H1 (cell line): ENCODE measurements at regions not wholly inside any gene's neighbourhood (a gene's known extent, or its start where the extent isn't known, plus 50 kb on each side); places are given as distances from the start of the nearest gene placed in this dataset.

Source experiments
- CTCF ChIA-PET: fragments of 300-600 bp; sonication (Branson Sonifier 250); formaldehyde crosslinking; loops from one replicate; lab custom pipeline; 2021; ENCODE audit not compliant: partially characterized antibody; lab: Charles Lee
- POLR2A ChIA-PET: fragments of 300-600 bp; sonication (Branson Sonifier 250); formaldehyde crosslinking; loops from one replicate; lab custom pipeline; 2021; ENCODE audit warnings: inconsistent platforms; ENCODE audit not compliant: partially characterized antibody; lab: Charles Lee
- DNase-seq, 2 experiments: peaks; one replicate each; pipeline versions ENCODE4 v3.0.0 to v3.0.0-alpha.2; 2010 to 2022; ENCODE audit warnings: low spot score in 2 of 2, low read depth in 1 of 2, mixed read lengths in 1 of 2
- FAIRE-seq: peaks from 2 replicates; lab custom pipeline; 2011; peaks lifted over from hg19 to GRCh38; lab: Jason Lieb, UNC
- H2AFZ ChIP-seq: 2 replicates; pipeline ENCODE4 v1.8.1; 2012; ENCODE audit warnings: low read length, inconsistent platforms
- H2AK5ac ChIP-seq: 2 replicates; pipeline ENCODE4 v1.6.1; 2013; ENCODE audit warnings: low read depth, low read length
- H2BK120ac ChIP-seq: replicated peaks from 2 replicates; pipeline ENCODE3; 2013; ENCODE audit warnings: low read depth, low read length, inconsistent platforms
- H2BK12ac ChIP-seq: 2 replicates; pipeline ENCODE4 v1.6.1; 2013; ENCODE audit warnings: low read depth, low read length
- H2BK15ac ChIP-seq: 2 replicates; pipeline ENCODE4 v1.6.1; 2013; ENCODE audit warnings: low read length
- H2BK20ac ChIP-seq: 2 replicates; pipeline ENCODE4 v1.6.1; 2013; ENCODE audit warnings: low read length
- H2BK5ac ChIP-seq: 2 replicates; pipeline ENCODE4 v1.6.1; 2013; ENCODE audit warnings: low read depth, low read length
- H3K14ac ChIP-seq: 2 replicates; pipeline ENCODE4 v1.6.1; 2013; ENCODE audit warnings: inconsistent platforms; ENCODE audit not compliant: insufficient read length
- H3K18ac ChIP-seq: 2 replicates; pipeline ENCODE4 v1.6.1; 2013; ENCODE audit warnings: low read length; ENCODE audit errors: extremely low read depth
- H3K23ac ChIP-seq: 2 replicates; pipeline ENCODE4 v1.6.1; 2013; ENCODE audit warnings: inconsistent platforms; ENCODE audit not compliant: insufficient read length
- H3K23me2 ChIP-seq: 2 replicates; pipeline ENCODE4 v1.6.1; 2013; ENCODE audit warnings: low read depth, low read length
- H3K27ac ChIP-seq: 2 replicates; pipeline ENCODE4 v1.6.1; 2011; ENCODE audit warnings: low read depth, low read length, inconsistent platforms
- H3K27me3 ChIP-seq, 4 experiments: replicated peaks in 1 of 4; 1 replicate in 1 of 4; 2 replicates in 3 of 4; pipeline versions ENCODE4 v1.6.1 to v1.8.1; 2011 to 2013; ENCODE audit warnings: low read length in 3 of 4, mild to moderate bottlenecking in 3 of 4, inconsistent platforms in 2 of 4, mixed read lengths in 2 of 4, moderate library complexity in 1 of 4; ENCODE audit not compliant: control insufficient read depth in 3 of 4, insufficient read depth in 3 of 4; ENCODE audit errors: extremely low read depth in 1 of 4
- H3K36me3 ChIP-seq, 4 experiments: 2 replicates each; pipeline versions ENCODE4 v1.6.1 to v1.8.1; 2011 to 2013; ENCODE audit warnings: mild to moderate bottlenecking in 4 of 4, low read length in 3 of 4, moderate library complexity in 2 of 4, control low read depth in 1 of 4, inconsistent platforms in 1 of 4; ENCODE audit not compliant: insufficient read depth in 4 of 4, control insufficient read depth in 2 of 4
- H3K4ac ChIP-seq: replicated peaks from 2 replicates; pipeline ENCODE3; 2013; ENCODE audit warnings: low read length, low read depth, mixed read lengths, inconsistent platforms; ENCODE audit not compliant: insufficient read length
- H3K4me1 ChIP-seq, 4 experiments: replicated peaks in 1 of 4; 1 replicate in 1 of 4; 2 replicates in 3 of 4; pipeline versions ENCODE4 v1.6.1 to v1.8.1; 2011 to 2013; ENCODE audit warnings: low read length in 3 of 4, inconsistent platforms in 2 of 4, mixed read lengths in 1 of 4; ENCODE audit not compliant: insufficient read depth in 4 of 4, control insufficient read depth in 3 of 4
- H3K4me2 ChIP-seq, 2 experiments: 2 replicates each; pipeline versions ENCODE4 v1.6.1 to v1.8.1; 2011 to 2013; ENCODE audit warnings: low read depth in 2 of 2, low read length in 2 of 2, control low read depth in 1 of 2, inconsistent platforms in 1 of 2, mild to moderate bottlenecking in 1 of 2; ENCODE audit not compliant: insufficient read depth in 1 of 2
- H3K4me3 ChIP-seq, 4 experiments: fragments of 200-600, 300-600 bp in 1 of 4; sonication (generic), shearing (Covaris generic), sonication (Bioruptor Twin) in 1 of 4; 2 replicates each; pipeline versions ENCODE4 v1.5.1 to v1.8.1; 2011 to 2016; ENCODE audit warnings: low read length in 4 of 4, low read depth in 3 of 4, control low read depth in 2 of 4, inconsistent platforms in 2 of 4, mild to moderate bottlenecking in 2 of 4, mixed read lengths in 1 of 4, moderate library complexity in 1 of 4; ENCODE audit not compliant: insufficient read depth in 2 of 4; ENCODE audit errors: extremely low read depth in 1 of 4
- H3K56ac ChIP-seq: replicated peaks from 2 replicates; pipeline ENCODE3; 2013; ENCODE audit warnings: low read depth, mild to moderate bottlenecking, mixed read lengths, low read length, inconsistent platforms; ENCODE audit not compliant: insufficient read length
- H3K79me1 ChIP-seq: 2 replicates; pipeline ENCODE4 v1.6.1; 2013; ENCODE audit warnings: low read depth, low read length, control low read depth
- H3K79me2 ChIP-seq, 2 experiments: 2 replicates each; pipeline versions ENCODE4 v1.6.1 to v1.8.1; 2012 to 2013; ENCODE audit warnings: low read length in 2 of 2, mild to moderate bottlenecking in 2 of 2, inconsistent platforms in 1 of 2; ENCODE audit not compliant: insufficient read depth in 2 of 2, control insufficient read depth in 1 of 2
- H3K9ac ChIP-seq, 4 experiments: replicated peaks in 1 of 4; 1 replicate in 1 of 4; 2 replicates in 3 of 4; pipeline versions ENCODE4 v1.6.1 to v1.8.1; 2011 to 2013; ENCODE audit warnings: low read depth in 3 of 4, low read length in 3 of 4, control low read depth in 2 of 4, mild to moderate bottlenecking in 2 of 4, moderate library complexity in 2 of 4, inconsistent platforms in 1 of 4; ENCODE audit errors: extremely low read depth in 1 of 4
- H3K9me3 ChIP-seq, 2 experiments: 2 replicates each; pipeline versions ENCODE4 v1.6.1 to v1.8.1; 2012 to 2013; ENCODE audit warnings: mild to moderate bottlenecking in 2 of 2, moderate library complexity in 2 of 2, control low read depth in 1 of 2, inconsistent platforms in 1 of 2, low read depth in 1 of 2, low read length in 1 of 2, mixed read lengths in 1 of 2; ENCODE audit not compliant: insufficient read depth in 2 of 2
- H4K20me1 ChIP-seq, 2 experiments: replicated peaks in 1 of 2; 2 replicates each; pipeline versions ENCODE3 to v1.8.1; 2011 to 2013; ENCODE audit warnings: inconsistent platforms in 2 of 2, low read length in 2 of 2, mild to moderate bottlenecking in 1 of 2; ENCODE audit not compliant: insufficient read depth in 2 of 2, control insufficient read depth in 1 of 2
- H4K5ac ChIP-seq: 2 replicates; pipeline ENCODE4 v1.6.1; 2013; ENCODE audit warnings: low read length, low read depth, mixed read lengths, inconsistent platforms; ENCODE audit not compliant: insufficient read length
- H4K8ac ChIP-seq: 2 replicates; pipeline ENCODE4 v1.8.0; 2013; ENCODE audit warnings: mild to moderate bottlenecking, moderate library complexity, low read length, inconsistent platforms; ENCODE audit not compliant: insufficient read depth; ENCODE audit errors: extremely low read depth
- H4K91ac ChIP-seq: replicated peaks from 2 replicates; pipeline ENCODE3; 2013; ENCODE audit warnings: low read length, mixed read lengths, inconsistent platforms; ENCODE audit not compliant: insufficient read length
- CTBP2 ChIP-seq: IDR thresholded peaks from 2 replicates; pipeline ENCODE4 v1.7.0; 2011; ENCODE audit warnings: borderline replicate concordance, mild to moderate bottlenecking, moderate library complexity, mixed read lengths, low read length; ENCODE audit not compliant: insufficient read depth, insufficient read length
- KDM5A ChIP-seq: fragments of 200-600 bp; IDR thresholded peaks from 2 replicates; pipeline ENCODE4 v1.7.1; 2012; ENCODE audit warnings: mild to moderate bottlenecking, low read length, inconsistent platforms, mixed read lengths
- POU5F1 ChIP-seq: IDR thresholded peaks from 2 replicates; pipeline ENCODE4 v1.6.1; 2011; ENCODE audit warnings: low read depth, mild to moderate bottlenecking, low read length, moderate library complexity
- RXRA ChIP-seq: IDR thresholded peaks from 2 replicates; pipeline ENCODE4 v1.6.1; 2011; ENCODE audit warnings: low read depth, mild to moderate bottlenecking, low read length, moderate library complexity; ENCODE audit not compliant: insufficient read depth
- SUZ12 ChIP-seq: fragments of 200-600 bp; sonication (generic); IDR thresholded peaks from 2 replicates; pipeline ENCODE4 v1.6.1; 2012; ENCODE audit warnings: mild to moderate bottlenecking, inconsistent platforms, low read length, moderate library complexity, mixed read lengths
- TF ChIP-seq, protein P1 (sequence below), 3 experiments: IDR thresholded peaks; 1 replicate in 2 of 3; 2 replicates in 1 of 3; pipeline versions ENCODE4 v1.5.1 to v1.6.1; 2011; ENCODE audit warnings: low read length in 3 of 3, mild to moderate bottlenecking in 3 of 3, inconsistent platforms in 2 of 3, low read depth in 1 of 3, moderate library complexity in 1 of 3; ENCODE audit not compliant: insufficient read depth in 1 of 3; ENCODE audit errors: control extremely low read depth in 1 of 3

DNA sequence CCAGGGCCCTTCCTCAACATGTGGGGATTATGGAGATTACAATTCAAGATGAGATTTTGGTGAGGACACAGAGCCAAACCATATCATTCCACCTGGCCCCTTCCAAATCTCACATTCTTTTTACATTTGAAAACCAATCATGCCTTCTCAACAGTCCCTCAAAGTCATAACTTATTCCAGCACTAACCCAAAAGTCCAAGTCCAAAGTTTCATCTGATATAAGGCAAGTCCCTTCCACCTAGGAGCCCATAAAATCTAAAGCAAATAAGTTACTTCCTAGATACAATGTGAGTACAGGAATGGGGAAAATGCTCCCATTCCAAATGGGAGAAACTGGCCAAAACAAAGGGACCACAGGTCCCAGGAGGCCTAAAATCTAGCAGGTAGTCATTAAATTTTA lies 309.5 kb upstream of the SLITRK3 start:
- H3K79me2 ChIP-seq: no peaks in the 10 kb centered on the region
- H4K91ac ChIP-seq: no peak overlapping the region
- H3K23me2 ChIP-seq: no peaks in the 10 kb centered on the region
- no peak overlapping the region for H3K14ac ChIP-seq
- H3K4ac ChIP-seq: no peak overlapping the region
- no peak overlapping the region for H4K8ac ChIP-seq
- H2BK12ac ChIP-seq: no peak overlapping the region
- H3K9ac ChIP-seq: no peak overlapping the region
- H3K4me3 ChIP-seq: no peak overlapping the region
- no peaks in the 10 kb centered on the region for H4K20me1 ChIP-seq
- ChIA-PET CTCF (no interaction called here), POLR2A (no interaction called here)
- no peak overlapping the region for H2BK5ac ChIP-seq
- no peak overlapping the region for H3K4me2 ChIP-seq
- 0 out of 4 replicates have a peak, but pooled peaks cover 0 to 6% of the 10 kb centered on the region in 2 experiments for H3K9me3 ChIP-seq
- H2BK15ac ChIP-seq: no peak overlapping the region
- H3K36me3 ChIP-seq: no peaks in the 10 kb centered on the region
- FAIRE-seq (no peak), DNase-seq (no peak)
- no peak overlapping the region for H2BK120ac ChIP-seq
- no peaks in the 10 kb centered on the region for H3K4me1 ChIP-seq
- no peak overlapping the region for H3K18ac ChIP-seq
- no peak overlapping the region for H4K5ac ChIP-seq
- no peak overlapping the region for H3K56ac ChIP-seq
- H3K79me1 ChIP-seq: no peaks in the 10 kb centered on the region
- H3K27me3 ChIP-seq: peaks cover 0 to 2% (median 0%) of the 10 kb centered on the region in 4 experiments; a peak in 1 of 7 replicates
- H3K27ac ChIP-seq: no peak overlapping the region
- no peak overlapping the region for H2BK20ac ChIP-seq
- H2AFZ ChIP-seq: no peak overlapping the region
- no peak overlapping the region for H3K23ac ChIP-seq
- no peak overlapping the region for H2AK5ac ChIP-seq
- TF ChIP-seq CTBP2: no peak
- no peak for TF ChIP-seq RXRA
- TF ChIP-seq KDM5A: no peak
- TF ChIP-seq POU5F1: no peak
- TF ChIP-seq, protein P1, sequence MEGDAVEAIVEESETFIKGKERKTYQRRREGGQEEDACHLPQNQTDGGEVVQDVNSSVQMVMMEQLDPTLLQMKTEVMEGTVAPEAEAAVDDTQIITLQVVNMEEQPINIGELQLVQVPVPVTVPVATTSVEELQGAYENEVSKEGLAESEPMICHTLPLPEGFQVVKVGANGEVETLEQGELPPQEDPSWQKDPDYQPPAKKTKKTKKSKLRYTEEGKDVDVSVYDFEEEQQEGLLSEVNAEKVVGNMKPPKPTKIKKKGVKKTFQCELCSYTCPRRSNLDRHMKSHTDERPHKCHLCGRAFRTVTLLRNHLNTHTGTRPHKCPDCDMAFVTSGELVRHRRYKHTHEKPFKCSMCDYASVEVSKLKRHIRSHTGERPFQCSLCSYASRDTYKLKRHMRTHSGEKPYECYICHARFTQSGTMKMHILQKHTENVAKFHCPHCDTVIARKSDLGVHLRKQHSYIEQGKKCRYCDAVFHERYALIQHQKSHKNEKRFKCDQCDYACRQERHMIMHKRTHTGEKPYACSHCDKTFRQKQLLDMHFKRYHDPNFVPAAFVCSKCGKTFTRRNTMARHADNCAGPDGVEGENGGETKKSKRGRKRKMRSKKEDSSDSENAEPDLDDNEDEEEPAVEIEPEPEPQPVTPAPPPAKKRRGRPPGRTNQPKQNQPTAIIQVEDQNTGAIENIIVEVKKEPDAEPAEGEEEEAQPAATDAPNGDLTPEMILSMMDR (IDR thresholded peaks at IDR 0.05; ENCODE audit: control extremely low read depth in 1 of 3, insufficient read depth in 1 of 3, low read depth in 1 of 3, low read length in 3 of 3): no peak
- no peak for TF ChIP-seq SUZ12
